Stomach (tissue), 4 donors: ENCODE measurements at regions not wholly inside any gene's neighbourhood (a gene's known extent, or its start where the extent isn't known, plus 50 kb on each side); places are given as distances from the start of the nearest gene placed in this dataset.

ENCODE experiments used
- CTCF ChIP-seq, 7 experiments: fragments of 450-650 bp in 4 of 7; fragments of 200-600 bp in 3 of 7; sonication (generic) in 3 of 7; IDR thresholded peaks; one replicate each; pipeline ENCODE4 v1.5.1; 2016 to 2019; ENCODE audit warnings: antibody characterized with exemption in 7 of 7, control low read depth in 2 of 7, mild to moderate bottlenecking in 1 of 7
- EP300 ChIP-seq: sonication (generic); formaldehyde crosslinking; IDR thresholded peaks from one replicate; pipeline ENCODE4 v1.6.1; 2017; ENCODE audit warnings: antibody characterized with exemption
- POLR2A ChIP-seq, 4 donors: fragments of 450-650 bp; IDR thresholded peaks; one replicate each; pipeline ENCODE4 v1.6.1; 2016; ENCODE audit warnings: antibody characterized with exemption in 4 of 4, control low read depth in 2 of 4, mild to moderate bottlenecking in 1 of 4, moderate library complexity in 1 of 4

GRCh38 chr2:123906361-123906760, 118.7 kb upstream of the CNTNAP5 start:
- no peak for TF ChIP-seq CTCF (IDR thresholded peaks at IDR 0.05)
- TF ChIP-seq EP300: no peak
- TF ChIP-seq POLR2A (IDR thresholded peaks at IDR 0.05): no peak
